HEK293 (cell line): ENCODE measurements at regions not wholly inside any gene's neighbourhood (a gene's known extent, or its start where the extent isn't known, plus 50 kb on each side); places are given as distances from the start of the nearest gene placed in this dataset.
A peak's percentile ranks its signal among the peaks of the same experiment; 100 is the strongest.

Experiments
- CTCF ChIA-PET: fragments of 350-600 bp; formaldehyde crosslinking; extraction: SDS; loops from one replicate; lab custom pipeline; 2021; ENCODE audit warnings: antibody characterized with exemption; lab: Yijun Ruan, JAX
- POLR2A ChIA-PET: fragments of 300-600 bp; formaldehyde crosslinking; extraction: SDS; loops from one replicate; lab custom pipeline; 2020; ENCODE audit warnings: antibody characterized with exemption, inconsistent platforms; lab: Yijun Ruan, JAX
- H3K27ac ChIP-seq: fragments of 200-500 bp; sonication (Bioruptor generic); 2 replicates; pipeline ENCODE4 v1.5.1; 2014; ENCODE audit warnings: low read depth, low read length, control low read depth, inconsistent platforms; ENCODE audit errors: extremely low read depth
- H3K36me3 ChIP-seq, 2 experiments: fragments of 200-500 bp in 1 of 2; sonication (Bioruptor generic) in 1 of 2; 1 replicate in 1 of 2; 2 replicates in 1 of 2; pipeline ENCODE4 v1.5.1; 2014 to 2017; ENCODE audit warnings: inconsistent platforms in 2 of 2, low read length in 2 of 2; ENCODE audit not compliant: control insufficient read depth in 2 of 2, insufficient read depth in 1 of 2
- H3K4me1 ChIP-seq: fragments of 200-500 bp; sonication (Bioruptor generic); 2 replicates; pipeline ENCODE4 v1.5.1; 2014; ENCODE audit warnings: mild to moderate bottlenecking, low read length, inconsistent platforms; ENCODE audit not compliant: control insufficient read depth, insufficient read depth
- H3K4me3 ChIP-seq: 2 replicates; pipeline ENCODE4 v1.5.1; 2011; ENCODE audit warnings: low read depth, mild to moderate bottlenecking, control low read depth, low read length, moderate library complexity
- H3K9me3 ChIP-seq: fragments of 200-500 bp; sonication (Bioruptor generic); 2 replicates; pipeline ENCODE4 v1.5.1; 2014; ENCODE audit warnings: low read depth, low read length, inconsistent platforms; ENCODE audit not compliant: control insufficient read depth, insufficient read depth
- BCL11B ChIP-seq: fragments of 450-650 bp; formaldehyde crosslinking; IDR thresholded peaks from 2 replicates; pipeline ENCODE4 v1.5.1; 2016; ENCODE audit warnings: low read depth, missing biosample characterization, missing genetic modification characterization
- GLIS1 ChIP-seq: fragments of 450-650 bp; formaldehyde crosslinking; IDR thresholded peaks from 2 replicates; pipeline ENCODE4 v1.5.1; 2016; ENCODE audit warnings: missing biosample characterization, missing genetic modification characterization
- ZBTB21 ChIP-seq: fragments of 450-650 bp; formaldehyde crosslinking; IDR thresholded peaks from 2 replicates; pipeline ENCODE4 v1.5.1; 2017; ENCODE audit warnings: missing biosample characterization, missing genetic modification characterization
- ZFHX2 ChIP-seq: fragments of 450-650 bp; formaldehyde crosslinking; conservative IDR thresholded peaks from 2 replicates; pipeline ENCODE4 v1.5.1; 2016; ENCODE audit warnings: missing biosample characterization, missing genetic modification characterization
- ZFP41 ChIP-seq: fragments of 450-650 bp; formaldehyde crosslinking; IDR thresholded peaks from 2 replicates; pipeline ENCODE4 v1.5.1; 2016; ENCODE audit warnings: missing biosample characterization, missing genetic modification characterization, borderline replicate concordance
- ZFP69B ChIP-seq: fragments of 450-650 bp; formaldehyde crosslinking; IDR thresholded peaks from 2 replicates; pipeline ENCODE4 v1.5.1; 2016; ENCODE audit warnings: missing biosample characterization, missing genetic modification characterization
- ZNF114 ChIP-seq: fragments of 450-650 bp; formaldehyde crosslinking; IDR thresholded peaks from 2 replicates; pipeline ENCODE4 v1.5.0; 2017; ENCODE audit warnings: missing biosample characterization, missing genetic modification characterization
- ZNF121 ChIP-seq: fragments of 450-650 bp; formaldehyde crosslinking; IDR thresholded peaks from 2 replicates; pipeline ENCODE4 v1.5.1; 2016; ENCODE audit warnings: missing biosample characterization, missing genetic modification characterization
- ZNF2 ChIP-seq: fragments of 450-650 bp; formaldehyde crosslinking; IDR thresholded peaks from 2 replicates; pipeline ENCODE4 v1.5.1; 2016; ENCODE audit warnings: missing biosample characterization, missing genetic modification characterization
- ZNF211 ChIP-seq: fragments of 450-650 bp; formaldehyde crosslinking; IDR thresholded peaks from 2 replicates; pipeline ENCODE4 v1.5.1; 2016; ENCODE audit warnings: low read depth, missing biosample characterization, missing genetic modification characterization
- ZNF292 ChIP-seq: fragments of 450-650 bp; formaldehyde crosslinking; IDR thresholded peaks from 2 replicates; pipeline ENCODE4 v1.5.1; 2016; ENCODE audit warnings: low read depth, missing biosample characterization, missing genetic modification characterization, borderline replicate concordance
- ZNF324 ChIP-seq: fragments of 450-650 bp; formaldehyde crosslinking; IDR thresholded peaks from 2 replicates; pipeline ENCODE4 v1.5.1; 2016; ENCODE audit warnings: missing biosample characterization, missing genetic modification characterization
- ZNF366 ChIP-seq: fragments of 450-650 bp; formaldehyde crosslinking; conservative IDR thresholded peaks from 2 replicates; pipeline ENCODE4 v1.5.1; 2016; ENCODE audit warnings: missing biosample characterization, missing genetic modification characterization
- ZNF561 ChIP-seq: fragments of 450-650 bp; IDR thresholded peaks from 2 replicates; pipeline ENCODE4 v1.5.1; 2018; ENCODE audit warnings: missing biosample characterization, missing genetic modification characterization, borderline replicate concordance
- ZNF664 ChIP-seq: fragments of 450-650 bp; formaldehyde crosslinking; IDR thresholded peaks from 2 replicates; pipeline ENCODE4 v1.5.1; 2016; ENCODE audit warnings: missing biosample characterization, missing genetic modification characterization
- ZNF791 ChIP-seq: fragments of 450-650 bp; formaldehyde crosslinking; IDR thresholded peaks from 2 replicates; pipeline ENCODE4 v1.5.1; 2016; ENCODE audit warnings: missing biosample characterization, missing genetic modification characterization
- ZSCAN23 ChIP-seq: fragments of 450-650 bp; formaldehyde crosslinking; IDR thresholded peaks from 2 replicates; pipeline ENCODE4 v1.5.1; 2016; ENCODE audit warnings: missing biosample characterization, missing genetic modification characterization
- TF ChIP-seq, protein P1 (sequence below): fragments of 450-650 bp; formaldehyde crosslinking; IDR thresholded peaks from 2 replicates; pipeline ENCODE4 v1.5.1; 2016; ENCODE audit warnings: missing biosample characterization, missing genetic modification characterization
- TF ChIP-seq, protein P2 (sequence below): fragments of 450-650 bp; formaldehyde crosslinking; IDR thresholded peaks from 2 replicates; pipeline ENCODE4 v1.5.1; 2016; ENCODE audit warnings: missing biosample characterization, missing genetic modification characterization
- TF ChIP-seq, protein P3 (sequence below): fragments of 450-650 bp; formaldehyde crosslinking; IDR thresholded peaks from 2 replicates; pipeline ENCODE4 v1.5.1; 2016; ENCODE audit warnings: missing biosample characterization, missing genetic modification characterization
- TF ChIP-seq, protein P4 (sequence below): fragments of 450-650 bp; formaldehyde crosslinking; IDR thresholded peaks from 2 replicates; pipeline ENCODE4 v1.5.1; 2017; ENCODE audit warnings: missing biosample characterization, missing genetic modification characterization
- TF ChIP-seq, protein P5 (sequence below): fragments of 450-650 bp; formaldehyde crosslinking; IDR thresholded peaks from 2 replicates; pipeline ENCODE4; 2016; ENCODE audit warnings: missing biosample characterization, missing genetic modification characterization
- TF ChIP-seq, protein P6 (sequence below): fragments of 450-650 bp; formaldehyde crosslinking; IDR thresholded peaks from 2 replicates; pipeline ENCODE4 v1.5.1; 2016; ENCODE audit warnings: missing biosample characterization, missing genetic modification characterization
- TF ChIP-seq, protein P7 (sequence below): fragments of 450-650 bp; formaldehyde crosslinking; IDR thresholded peaks from 2 replicates; pipeline ENCODE4 v1.5.1; 2016; ENCODE audit warnings: missing biosample characterization, missing genetic modification characterization

DNA sequence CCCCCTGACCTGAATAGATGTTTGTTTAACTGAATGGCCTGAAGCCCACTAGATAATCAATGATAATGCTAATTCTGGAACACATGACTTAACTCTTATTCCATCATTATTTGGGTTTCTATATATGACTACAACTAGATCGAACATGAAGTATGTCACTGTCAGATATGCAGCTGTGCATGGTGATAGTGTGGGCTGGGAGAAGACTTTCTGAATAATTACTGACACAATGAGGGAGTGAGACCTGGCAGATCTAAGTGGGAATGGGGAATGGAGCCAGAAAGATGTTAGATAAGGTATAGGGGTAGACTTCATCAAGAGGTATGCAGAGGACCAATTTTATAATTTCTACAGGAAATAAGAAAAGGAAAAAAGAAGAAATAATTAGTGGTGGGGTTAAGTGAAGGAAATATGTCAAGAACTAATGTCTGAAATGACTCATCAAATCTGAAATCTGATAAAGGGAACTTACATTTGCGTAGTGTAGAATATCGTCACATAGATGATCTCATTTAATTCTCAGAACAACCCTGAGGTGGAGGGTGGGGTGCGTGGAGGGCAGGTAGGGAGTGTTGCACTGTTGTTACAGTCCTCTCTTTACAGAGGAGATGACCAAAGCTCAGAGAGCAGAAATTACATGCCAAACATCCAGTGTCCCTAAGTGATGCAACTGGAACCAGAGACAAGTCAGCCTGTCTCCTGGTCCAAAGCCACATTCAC is 68.2 kb upstream of the EED start (continued):
- TF ChIP-seq ZNF366 (tag by site-specific recombination) (0 out of 2 replicates have a peak, but pooled peaks have one; percentile 26), ZNF121 (tag by site-specific recombination) (no peak), ZFP41 (tag by site-specific recombination) (no peak), ZNF2 (no peak), ZNF292 (tag by site-specific recombination) (no peak), ZFP69B (tag by site-specific recombination) (no peak), ZNF664 (tag by site-specific recombination) (peak; percentile 38; the same call in 1 of the 2 replicates), ZSCAN23 (tag by site-specific recombination) (no peak), ZBTB21 (tag by site-specific recombination) (peak; percentile 53), GLIS1 (tag by site-specific recombination) (no peak), ZNF324 (tag by site-specific recombination) (no peak), ZNF791 (tag by site-specific recombination) (no peak)
- TF ChIP-seq, protein P1, sequence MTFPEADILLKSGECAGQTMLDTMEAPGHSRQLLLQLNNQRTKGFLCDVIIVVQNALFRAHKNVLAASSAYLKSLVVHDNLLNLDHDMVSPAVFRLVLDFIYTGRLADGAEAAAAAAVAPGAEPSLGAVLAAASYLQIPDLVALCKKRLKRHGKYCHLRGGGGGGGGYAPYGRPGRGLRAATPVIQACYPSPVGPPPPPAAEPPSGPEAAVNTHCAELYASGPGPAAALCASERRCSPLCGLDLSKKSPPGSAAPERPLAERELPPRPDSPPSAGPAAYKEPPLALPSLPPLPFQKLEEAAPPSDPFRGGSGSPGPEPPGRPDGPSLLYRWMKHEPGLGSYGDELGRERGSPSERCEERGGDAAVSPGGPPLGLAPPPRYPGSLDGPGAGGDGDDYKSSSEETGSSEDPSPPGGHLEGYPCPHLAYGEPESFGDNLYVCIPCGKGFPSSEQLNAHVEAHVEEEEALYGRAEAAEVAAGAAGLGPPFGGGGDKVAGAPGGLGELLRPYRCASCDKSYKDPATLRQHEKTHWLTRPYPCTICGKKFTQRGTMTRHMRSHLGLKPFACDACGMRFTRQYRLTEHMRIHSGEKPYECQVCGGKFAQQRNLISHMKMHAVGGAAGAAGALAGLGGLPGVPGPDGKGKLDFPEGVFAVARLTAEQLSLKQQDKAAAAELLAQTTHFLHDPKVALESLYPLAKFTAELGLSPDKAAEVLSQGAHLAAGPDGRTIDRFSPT (tag by site-specific recombination): no peak
- TF ChIP-seq, protein P2, sequence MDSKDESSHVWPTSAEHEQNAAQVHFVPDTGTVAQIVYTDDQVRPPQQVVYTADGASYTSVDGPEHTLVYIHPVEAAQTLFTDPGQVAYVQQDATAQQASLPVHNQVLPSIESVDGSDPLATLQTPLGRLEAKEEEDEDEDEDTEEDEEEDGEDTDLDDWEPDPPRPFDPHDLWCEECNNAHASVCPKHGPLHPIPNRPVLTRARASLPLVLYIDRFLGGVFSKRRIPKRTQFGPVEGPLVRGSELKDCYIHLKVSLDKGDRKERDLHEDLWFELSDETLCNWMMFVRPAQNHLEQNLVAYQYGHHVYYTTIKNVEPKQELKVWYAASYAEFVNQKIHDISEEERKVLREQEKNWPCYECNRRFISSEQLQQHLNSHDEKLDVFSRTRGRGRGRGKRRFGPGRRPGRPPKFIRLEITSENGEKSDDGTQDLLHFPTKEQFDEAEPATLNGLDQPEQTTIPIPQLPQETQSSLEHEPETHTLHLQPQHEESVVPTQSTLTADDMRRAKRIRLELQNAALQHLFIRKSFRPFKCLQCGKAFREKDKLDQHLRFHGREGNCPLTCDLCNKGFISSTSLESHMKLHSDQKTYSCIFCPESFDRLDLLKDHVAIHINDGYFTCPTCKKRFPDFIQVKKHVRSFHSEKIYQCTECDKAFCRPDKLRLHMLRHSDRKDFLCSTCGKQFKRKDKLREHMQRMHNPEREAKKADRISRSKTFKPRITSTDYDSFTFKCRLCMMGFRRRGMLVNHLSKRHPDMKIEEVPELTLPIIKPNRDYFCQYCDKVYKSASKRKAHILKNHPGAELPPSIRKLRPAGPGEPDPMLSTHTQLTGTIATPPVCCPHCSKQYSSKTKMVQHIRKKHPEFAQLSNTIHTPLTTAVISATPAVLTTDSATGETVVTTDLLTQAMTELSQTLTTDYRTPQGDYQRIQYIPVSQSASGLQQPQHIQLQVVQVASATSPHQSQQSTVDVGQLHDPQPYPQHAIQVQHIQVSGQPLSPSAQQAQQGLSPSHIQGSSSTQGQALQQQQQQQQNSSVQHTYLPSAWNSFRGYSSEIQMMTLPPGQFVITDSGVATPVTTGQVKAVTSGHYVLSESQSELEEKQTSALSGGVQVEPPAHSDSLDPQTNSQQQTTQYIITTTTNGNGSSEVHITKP (tag by site-specific recombination): peak; percentile 25; the same call in 1 of the 2 replicates
- TF ChIP-seq, protein P3, sequence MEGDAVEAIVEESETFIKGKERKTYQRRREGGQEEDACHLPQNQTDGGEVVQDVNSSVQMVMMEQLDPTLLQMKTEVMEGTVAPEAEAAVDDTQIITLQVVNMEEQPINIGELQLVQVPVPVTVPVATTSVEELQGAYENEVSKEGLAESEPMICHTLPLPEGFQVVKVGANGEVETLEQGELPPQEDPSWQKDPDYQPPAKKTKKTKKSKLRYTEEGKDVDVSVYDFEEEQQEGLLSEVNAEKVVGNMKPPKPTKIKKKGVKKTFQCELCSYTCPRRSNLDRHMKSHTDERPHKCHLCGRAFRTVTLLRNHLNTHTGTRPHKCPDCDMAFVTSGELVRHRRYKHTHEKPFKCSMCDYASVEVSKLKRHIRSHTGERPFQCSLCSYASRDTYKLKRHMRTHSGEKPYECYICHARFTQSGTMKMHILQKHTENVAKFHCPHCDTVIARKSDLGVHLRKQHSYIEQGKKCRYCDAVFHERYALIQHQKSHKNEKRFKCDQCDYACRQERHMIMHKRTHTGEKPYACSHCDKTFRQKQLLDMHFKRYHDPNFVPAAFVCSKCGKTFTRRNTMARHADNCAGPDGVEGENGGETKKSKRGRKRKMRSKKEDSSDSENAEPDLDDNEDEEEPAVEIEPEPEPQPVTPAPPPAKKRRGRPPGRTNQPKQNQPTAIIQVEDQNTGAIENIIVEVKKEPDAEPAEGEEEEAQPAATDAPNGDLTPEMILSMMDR (tag by site-specific recombination): no peak
- TF ChIP-seq, protein P4, sequence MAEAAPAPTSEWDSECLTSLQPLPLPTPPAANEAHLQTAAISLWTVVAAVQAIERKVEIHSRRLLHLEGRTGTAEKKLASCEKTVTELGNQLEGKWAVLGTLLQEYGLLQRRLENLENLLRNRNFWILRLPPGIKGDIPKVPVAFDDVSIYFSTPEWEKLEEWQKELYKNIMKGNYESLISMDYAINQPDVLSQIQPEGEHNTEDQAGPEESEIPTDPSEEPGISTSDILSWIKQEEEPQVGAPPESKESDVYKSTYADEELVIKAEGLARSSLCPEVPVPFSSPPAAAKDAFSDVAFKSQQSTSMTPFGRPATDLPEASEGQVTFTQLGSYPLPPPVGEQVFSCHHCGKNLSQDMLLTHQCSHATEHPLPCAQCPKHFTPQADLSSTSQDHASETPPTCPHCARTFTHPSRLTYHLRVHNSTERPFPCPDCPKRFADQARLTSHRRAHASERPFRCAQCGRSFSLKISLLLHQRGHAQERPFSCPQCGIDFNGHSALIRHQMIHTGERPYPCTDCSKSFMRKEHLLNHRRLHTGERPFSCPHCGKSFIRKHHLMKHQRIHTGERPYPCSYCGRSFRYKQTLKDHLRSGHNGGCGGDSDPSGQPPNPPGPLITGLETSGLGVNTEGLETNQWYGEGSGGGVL (tag by site-specific recombination): peak; percentile 23; the same call in 1 of the 2 replicates

DNA sequence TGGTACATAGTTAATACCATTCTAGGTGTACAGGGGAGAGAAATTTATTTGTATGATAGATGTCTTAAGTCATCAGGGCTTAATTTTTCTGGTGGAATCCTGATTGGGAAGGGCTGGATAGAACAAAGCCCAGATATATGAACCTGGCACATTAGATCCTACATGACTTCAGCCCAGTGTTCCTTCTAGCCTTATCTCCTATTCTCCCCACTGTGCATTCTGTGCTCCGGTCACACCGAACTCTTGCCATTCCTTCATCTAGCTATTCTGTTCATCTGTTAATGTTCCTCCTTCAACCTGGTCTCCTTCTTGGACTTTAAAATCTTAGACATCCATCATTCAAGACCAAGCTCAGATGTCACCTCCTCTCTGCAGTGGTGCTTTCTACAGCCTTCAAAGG is 68.9 kb upstream of the EED start:
- CTCF ChIA-PET: no interaction called here
- Histone ChIP-seq H3K4me1 (no peaks in the 10 kb centered on the region), H3K36me3 (no peaks in the 10 kb centered on the region), H3K9me3 (no peaks in the 10 kb centered on the region), H3K4me3 (no peak overlapping the region), H3K27ac (no peak overlapping the region)
- POLR2A ChIA-PET: no interaction called here
- TF ChIP-seq, protein P5, sequence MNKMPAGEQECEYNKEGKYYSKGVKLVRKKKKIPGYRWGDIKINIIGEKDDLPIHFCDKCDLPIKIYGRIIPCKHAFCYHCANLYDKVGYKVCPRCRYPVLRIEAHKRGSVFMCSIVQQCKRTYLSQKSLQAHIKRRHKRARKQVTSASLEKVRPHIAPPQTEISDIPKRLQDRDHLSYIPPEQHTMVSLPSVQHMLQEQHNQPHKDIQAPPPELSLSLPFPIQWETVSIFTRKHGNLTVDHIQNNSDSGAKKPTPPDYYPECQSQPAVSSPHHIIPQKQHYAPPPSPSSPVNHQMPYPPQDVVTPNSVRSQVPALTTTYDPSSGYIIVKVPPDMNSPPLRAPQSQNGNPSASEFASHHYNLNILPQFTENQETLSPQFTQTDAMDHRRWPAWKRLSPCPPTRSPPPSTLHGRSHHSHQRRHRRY (tag by site-specific recombination): no peak
- TF ChIP-seq ZFHX2: no peak
- TF ChIP-seq BCL11B (tag by site-specific recombination): no peak
- TF ChIP-seq, protein P6, sequence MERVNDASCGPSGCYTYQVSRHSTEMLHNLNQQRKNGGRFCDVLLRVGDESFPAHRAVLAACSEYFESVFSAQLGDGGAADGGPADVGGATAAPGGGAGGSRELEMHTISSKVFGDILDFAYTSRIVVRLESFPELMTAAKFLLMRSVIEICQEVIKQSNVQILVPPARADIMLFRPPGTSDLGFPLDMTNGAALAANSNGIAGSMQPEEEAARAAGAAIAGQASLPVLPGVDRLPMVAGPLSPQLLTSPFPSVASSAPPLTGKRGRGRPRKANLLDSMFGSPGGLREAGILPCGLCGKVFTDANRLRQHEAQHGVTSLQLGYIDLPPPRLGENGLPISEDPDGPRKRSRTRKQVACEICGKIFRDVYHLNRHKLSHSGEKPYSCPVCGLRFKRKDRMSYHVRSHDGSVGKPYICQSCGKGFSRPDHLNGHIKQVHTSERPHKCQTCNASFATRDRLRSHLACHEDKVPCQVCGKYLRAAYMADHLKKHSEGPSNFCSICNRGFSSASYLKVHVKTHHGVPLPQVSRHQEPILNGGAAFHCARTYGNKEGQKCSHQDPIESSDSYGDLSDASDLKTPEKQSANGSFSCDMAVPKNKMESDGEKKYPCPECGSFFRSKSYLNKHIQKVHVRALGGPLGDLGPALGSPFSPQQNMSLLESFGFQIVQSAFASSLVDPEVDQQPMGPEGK (tag by site-specific recombination): no peak
- TF ChIP-seq, protein P7, sequence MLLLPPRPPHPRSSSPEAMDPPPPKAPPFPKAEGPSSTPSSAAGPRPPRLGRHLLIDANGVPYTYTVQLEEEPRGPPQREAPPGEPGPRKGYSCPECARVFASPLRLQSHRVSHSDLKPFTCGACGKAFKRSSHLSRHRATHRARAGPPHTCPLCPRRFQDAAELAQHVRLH: no peak
- TF ChIP-seq ZNF211 (tag by site-specific recombination): no peak
- no peak for TF ChIP-seq ZNF114 (tag by site-specific recombination)
- TF ChIP-seq ZNF561 (tag by site-specific recombination): no peak
